Central memory CD8-positive, alpha-beta T cell (primary cell): ENCODE measurements at regions not wholly inside any gene's neighbourhood (a gene's known extent, or its start where the extent isn't known, plus 50 kb on each side); places are given as distances from the start of the nearest gene placed in this dataset.
"Not testable (repeated sequence)": the region's sequence is repeated elsewhere in the genome, so short reads cannot be mapped to it uniquely, and the experiment has no call there.

ENCODE experiments used
- ATAC-seq: fragments of 150-1000 bp; cut with Tn5 transposase; replicated peaks from 2 replicates; pipeline ENCODE4 v1.10.0; 2022; ENCODE audit warnings: mild to moderate bottlenecking, moderate FRiP score, moderate number of reproducible peaks; ENCODE audit not compliant: poor library complexity, severe bottlenecking; ENCODE audit errors: extremely low read depth
- DNase-seq, 2 donors: peaks; one replicate each; pipeline ENCODE4 v3.0.0; 2021; ENCODE audit warnings: low spot score in 2 of 2
- H3K27ac Mint-ChIP-seq: one replicate; pipeline ENCODE4 v1.8.0; 2022; ENCODE audit warnings: low read depth, mild to moderate bottlenecking, moderate library complexity, mixed read lengths
- H3K27me3 Mint-ChIP-seq: one replicate; pipeline ENCODE4 v1.8.0; 2022; ENCODE audit warnings: mixed read lengths
- H3K36me3 Mint-ChIP-seq: one replicate; pipeline ENCODE4 v1.8.0; 2022; ENCODE audit warnings: mild to moderate bottlenecking, moderate library complexity, mixed read lengths; ENCODE audit not compliant: insufficient read depth
- H3K4me1 Mint-ChIP-seq: one replicate; pipeline ENCODE4 v1.8.0; 2022; ENCODE audit warnings: mixed read lengths
- H3K4me3 Mint-ChIP-seq: one replicate; pipeline ENCODE4 v1.8.0; 2022; ENCODE audit warnings: mild to moderate bottlenecking, moderate library complexity, mixed read lengths
- H3K9me3 Mint-ChIP-seq: one replicate; pipeline ENCODE4 v1.8.0; 2022; ENCODE audit warnings: mixed read lengths

DNA sequence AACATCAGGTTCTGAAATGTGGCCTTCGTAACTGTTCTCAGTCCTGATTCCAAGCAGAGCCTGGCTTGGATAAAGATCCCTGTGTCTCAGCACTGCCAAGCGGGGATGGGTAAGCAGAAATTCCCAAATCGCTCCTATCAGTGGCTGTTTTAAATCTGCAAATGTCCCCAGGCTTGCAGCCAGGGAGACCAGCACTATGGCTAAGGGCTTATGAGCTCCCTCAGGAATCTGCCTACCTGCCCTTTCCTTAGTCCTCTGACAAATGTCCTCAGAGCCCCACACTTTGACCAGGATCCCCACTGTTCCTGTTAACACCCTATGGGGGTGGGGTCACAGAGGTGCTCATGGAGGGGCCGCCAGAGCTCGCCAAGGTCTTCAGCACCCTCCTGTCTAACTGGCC lies 1062.8 kb downstream of the UQCRFS1 start:
- Mint-ChIP-seq H3K4me3 (no peak overlapping the region), H3K27ac (no peak overlapping the region), H3K9me3 (no peaks in the 10 kb centered on the region), H3K4me1 (no peaks in the 10 kb centered on the region), H3K36me3 (no peaks in the 10 kb centered on the region), H3K27me3 (peaks cover 11% of the 10 kb centered on the region)
- no peak for ATAC-seq
- no peak for DNase-seq

GRCh38 chr19:28148554-28148953 lies 1064.4 kb downstream of the UQCRFS1 start:
- peaks cover 11% of the 10 kb centered on the region for H3K27me3 Mint-ChIP-seq
- H3K27ac Mint-ChIP-seq = no peak overlapping the region
- H3K4me1 Mint-ChIP-seq = no peaks in the 10 kb centered on the region
- H3K36me3 Mint-ChIP-seq = no peaks in the 10 kb centered on the region
- DNase-seq (no peak), ATAC-seq (no peak)
- no peak overlapping the region for H3K4me3 Mint-ChIP-seq
- no peaks in the 10 kb centered on the region for H3K9me3 Mint-ChIP-seq

- Mint-ChIP-seq H3K36me3 (no peaks in the 10 kb centered on the region), H3K4me3 (no peak overlapping the region), H3K27ac (no peak overlapping the region), H3K4me1 (no peaks in the 10 kb centered on the region), H3K27me3 (peaks cover 8% of the 10 kb centered on the region), H3K9me3 (peaks cover 7% of the 10 kb centered on the region)
- DNase-seq (no peak), ATAC-seq (no peak)
Measured at GRCh38 chr19:28142258-28142657, 1070.7 kb downstream of the UQCRFS1 start.

DNA sequence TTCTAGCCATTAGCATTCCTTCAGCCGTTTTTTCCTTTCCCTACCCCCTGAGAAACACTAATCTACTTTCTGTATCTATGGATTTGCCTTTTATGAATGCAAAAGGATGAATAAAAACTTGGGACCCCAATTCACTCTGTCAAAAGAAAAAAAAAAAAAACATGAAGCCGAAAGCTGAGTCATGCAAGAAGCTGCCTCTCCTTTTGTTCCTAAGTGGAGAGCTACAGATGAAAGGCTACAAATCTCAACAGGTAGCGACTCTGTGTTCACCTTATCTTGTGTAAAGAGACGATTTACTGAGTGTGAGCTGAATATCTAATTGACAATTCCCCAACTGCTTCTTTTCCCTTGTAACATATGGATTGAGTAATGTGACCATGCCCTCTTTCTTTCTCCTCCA lies 1072.8 kb downstream of the UQCRFS1 start:
- ATAC-seq (no peak), DNase-seq (no peak)
- Mint-ChIP-seq H3K9me3 (peaks cover 14% of the 10 kb centered on the region), H3K27me3 (no peaks in the 10 kb centered on the region), H3K27ac (no peak overlapping the region), H3K4me3 (no peak overlapping the region), H3K36me3 (no peaks in the 10 kb centered on the region), H3K4me1 (no peaks in the 10 kb centered on the region)

DNA sequence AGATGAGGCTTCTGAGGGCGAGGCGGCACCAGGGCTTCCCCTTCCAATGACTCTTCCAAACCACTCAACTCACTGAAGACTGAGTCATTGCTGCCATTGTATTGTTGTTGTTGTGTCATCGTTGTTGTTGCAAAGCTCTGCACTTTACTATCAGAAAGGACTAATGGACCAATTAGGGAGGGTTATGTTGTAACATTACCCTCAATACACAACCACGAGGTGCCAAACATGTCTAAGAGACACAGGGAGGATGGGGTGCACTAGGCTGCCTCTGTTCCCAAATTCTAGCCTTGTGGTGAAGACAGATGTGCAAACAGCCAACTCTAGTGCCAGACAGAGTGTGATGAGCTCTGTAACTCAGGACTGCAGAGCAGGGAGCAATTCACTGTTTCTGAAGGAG lies 1075.2 kb downstream of the UQCRFS1 start:
- H3K4me3 Mint-ChIP-seq = no peak overlapping the region
- no peak for DNase-seq
- H3K27me3 Mint-ChIP-seq = no peaks in the 10 kb centered on the region
- no peaks in the 10 kb centered on the region for H3K4me1 Mint-ChIP-seq
- H3K9me3 Mint-ChIP-seq = peaks cover 15% of the 10 kb centered on the region
- no peaks in the 10 kb centered on the region for H3K36me3 Mint-ChIP-seq
- ATAC-seq = no peak
- no peak overlapping the region for H3K27ac Mint-ChIP-seq

DNA sequence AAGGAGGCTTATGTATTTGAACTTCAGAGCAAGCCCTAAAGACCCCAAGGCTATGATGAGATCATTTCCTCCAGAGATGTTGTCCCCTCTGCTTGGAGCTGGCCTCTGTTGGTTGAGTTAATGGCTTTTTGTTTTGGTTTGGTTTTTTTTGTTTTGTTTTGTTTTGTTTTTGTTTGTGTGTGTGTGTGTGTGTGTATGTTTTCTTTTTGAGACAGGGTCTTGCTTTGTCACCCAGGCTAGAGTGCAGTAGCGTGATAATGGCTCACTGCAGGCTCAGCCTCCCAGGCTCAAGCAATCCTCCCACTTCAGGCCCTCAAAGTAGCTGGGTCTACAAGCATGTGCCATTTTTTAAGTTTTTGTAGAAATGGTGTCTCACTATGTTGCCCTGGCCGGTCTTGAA lies 1076.2 kb downstream of the UQCRFS1 start:
- H3K27me3 Mint-ChIP-seq = no peaks in the 10 kb centered on the region
- H3K27ac Mint-ChIP-seq = no peak overlapping the region
- no peak for ATAC-seq
- no peak for DNase-seq
- H3K4me1 Mint-ChIP-seq = no peaks in the 10 kb centered on the region
- H3K4me3 Mint-ChIP-seq = no peak overlapping the region
- H3K36me3 Mint-ChIP-seq = no peaks in the 10 kb centered on the region
- peaks cover 15% of the 10 kb centered on the region for H3K9me3 Mint-ChIP-seq

- H3K27ac Mint-ChIP-seq = no peak overlapping the region
- H3K9me3 Mint-ChIP-seq = peaks cover 11% of the 10 kb centered on the region
- DNase-seq (no peak), ATAC-seq (no peak)
- no peaks in the 10 kb centered on the region for H3K36me3 Mint-ChIP-seq
- H3K4me1 Mint-ChIP-seq = no peaks in the 10 kb centered on the region
- no peaks in the 10 kb centered on the region for H3K27me3 Mint-ChIP-seq
- no peak overlapping the region for H3K4me3 Mint-ChIP-seq
Measured at GRCh38 chr19:28135825-28136224, 1077.1 kb downstream of the UQCRFS1 start.

DNA sequence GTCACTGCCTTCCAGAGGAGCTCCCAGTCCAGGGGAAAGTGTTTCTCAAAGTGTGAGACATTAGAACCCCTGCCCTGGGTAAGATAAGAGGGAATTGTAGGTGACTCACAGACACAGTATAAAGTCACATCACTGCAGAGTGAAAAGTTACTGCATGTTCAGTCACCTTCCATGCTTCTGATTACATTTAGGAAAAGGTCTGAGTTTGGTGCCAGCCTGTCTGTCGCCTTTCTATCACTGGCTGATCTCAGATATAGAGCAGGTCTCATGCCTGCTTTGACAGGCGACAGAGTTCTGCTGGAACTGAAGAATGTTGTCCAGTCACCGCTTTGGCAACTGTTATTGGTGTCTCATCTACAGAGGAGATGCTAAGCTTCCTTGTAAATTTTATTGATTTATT lies 1078.6 kb downstream of the UQCRFS1 start:
- no peak for ATAC-seq

DNA sequence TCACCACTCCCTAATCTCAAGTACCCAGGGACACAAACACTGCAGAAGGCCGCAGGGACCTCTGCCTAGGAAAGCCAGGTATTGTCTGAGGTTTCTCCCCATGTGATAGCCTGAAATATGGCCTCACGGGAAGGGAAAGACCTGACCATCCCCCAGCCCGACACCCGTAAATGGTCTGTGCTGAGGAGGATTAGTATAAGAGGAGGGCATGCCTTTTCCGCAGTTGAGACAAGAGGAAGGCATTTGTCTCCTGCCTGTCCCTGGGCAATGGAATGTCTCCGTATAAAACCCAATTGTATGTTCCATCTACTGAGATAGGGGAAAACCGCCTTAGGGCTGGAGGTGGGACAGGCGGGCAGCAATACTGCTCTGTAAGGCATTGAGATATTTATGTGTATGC lies 1082.1 kb downstream of the UQCRFS1 start:
- not testable (repeated sequence) for H3K27ac Mint-ChIP-seq, ATAC-seq, H3K36me3 Mint-ChIP-seq

More for the DNA sequence above, 1078.6 kb downstream of the UQCRFS1 start:
- Mint-ChIP-seq H3K4me3 (no peak overlapping the region), H3K27me3 (no peaks in the 10 kb centered on the region), H3K4me1 (no peaks in the 10 kb centered on the region), H3K9me3 (peaks cover 8% of the 10 kb centered on the region), H3K27ac (no peak overlapping the region), H3K36me3 (no peaks in the 10 kb centered on the region)
- DNase-seq = no peak

DNA sequence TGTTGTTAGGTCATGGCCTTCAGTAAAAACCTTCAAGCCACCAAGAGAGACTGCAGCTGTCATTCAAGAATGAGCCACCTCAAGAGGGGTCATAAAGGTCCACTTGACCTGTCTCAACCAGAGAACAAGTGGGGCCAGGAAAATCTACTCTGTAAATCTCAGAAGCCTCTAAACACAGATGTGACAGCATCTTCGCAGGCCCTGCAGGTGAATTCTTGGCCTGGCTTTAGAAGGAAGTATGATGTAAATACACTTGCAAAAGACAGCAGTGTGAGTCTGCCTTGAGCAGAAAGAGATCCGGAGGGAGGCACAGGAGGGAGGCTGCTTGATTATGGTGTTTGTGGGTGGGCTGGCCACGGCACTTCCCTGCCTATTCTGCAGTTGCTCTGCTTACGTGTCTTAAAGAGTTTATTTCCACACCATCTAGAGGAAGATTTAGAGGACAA lies 1082.9 kb downstream of the UQCRFS1 start:
- Mint-ChIP-seq H3K27me3 (no peaks in the 10 kb centered on the region), H3K4me3 (no peak overlapping the region), H3K9me3 (no peaks in the 10 kb centered on the region), H3K27ac (no peak overlapping the region), H3K36me3 (no peaks in the 10 kb centered on the region), H3K4me1 (no peaks in the 10 kb centered on the region)
- ATAC-seq (no peak), DNase-seq (no peak)

More for the DNA sequence above, 1082.1 kb downstream of the UQCRFS1 start:
- not testable (repeated sequence) for DNase-seq, H3K9me3 Mint-ChIP-seq, H3K4me3 Mint-ChIP-seq, H3K4me1 Mint-ChIP-seq, H3K27me3 Mint-ChIP-seq

- Mint-ChIP-seq H3K4me1 (peaks cover 5% of the 10 kb centered on the region), H3K36me3 (no peaks in the 10 kb centered on the region), H3K27me3 (no peaks in the 10 kb centered on the region), H3K27ac (no peak overlapping the region), H3K9me3 (peaks cover 5% of the 10 kb centered on the region), H3K4me3 (no peak overlapping the region)
- DNase-seq (no peak), ATAC-seq (no peak)
Measured at GRCh38 chr19:28128341-28128740, 1084.6 kb downstream of the UQCRFS1 start.

DNA sequence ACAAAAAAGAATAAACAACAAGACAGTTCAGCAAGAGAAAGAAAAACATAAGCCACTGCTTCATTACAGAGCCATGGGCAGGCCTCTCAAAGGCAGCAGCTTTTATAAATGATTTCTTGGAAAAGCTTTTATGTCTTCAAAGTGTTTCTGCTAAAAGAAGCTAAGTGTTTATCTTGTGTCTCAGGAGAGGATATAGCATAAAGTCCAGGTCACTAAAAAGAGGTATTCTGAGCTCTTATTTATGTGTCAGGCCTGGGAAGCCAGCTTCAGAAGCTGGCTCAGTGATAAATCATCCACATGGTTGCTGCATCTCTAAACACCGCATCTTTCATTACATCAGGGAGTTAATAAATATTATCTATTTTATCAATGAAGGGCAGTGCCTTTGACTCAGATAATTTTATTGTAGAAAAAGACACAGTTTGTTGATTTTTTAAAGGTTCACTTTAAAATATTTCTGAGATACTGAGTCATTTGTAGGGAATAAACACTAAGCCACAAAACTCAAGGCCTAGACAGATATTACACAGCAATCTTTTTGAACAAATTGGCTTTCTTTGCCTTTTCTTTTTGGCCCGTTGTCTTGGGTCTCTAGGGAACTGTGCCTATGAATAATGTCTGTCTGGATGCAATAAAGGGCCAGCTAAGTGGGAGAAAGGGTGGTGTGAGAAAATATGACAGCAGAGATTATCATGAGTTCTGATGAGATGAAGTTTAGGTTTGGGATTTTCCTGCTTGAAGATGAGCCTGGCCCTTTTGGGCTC lies 1086.6 kb downstream of the UQCRFS1 start:
- no peaks in the 10 kb centered on the region for H3K36me3 Mint-ChIP-seq
- H3K4me3 Mint-ChIP-seq = no peak overlapping the region
- H3K4me1 Mint-ChIP-seq = peaks cover 5% of the 10 kb centered on the region
- H3K27ac Mint-ChIP-seq = no peak overlapping the region
- H3K9me3 Mint-ChIP-seq = peaks cover 5% of the 10 kb centered on the region
- no peaks in the 10 kb centered on the region for H3K27me3 Mint-ChIP-seq
- no peak for ATAC-seq
- DNase-seq = no peak

DNA sequence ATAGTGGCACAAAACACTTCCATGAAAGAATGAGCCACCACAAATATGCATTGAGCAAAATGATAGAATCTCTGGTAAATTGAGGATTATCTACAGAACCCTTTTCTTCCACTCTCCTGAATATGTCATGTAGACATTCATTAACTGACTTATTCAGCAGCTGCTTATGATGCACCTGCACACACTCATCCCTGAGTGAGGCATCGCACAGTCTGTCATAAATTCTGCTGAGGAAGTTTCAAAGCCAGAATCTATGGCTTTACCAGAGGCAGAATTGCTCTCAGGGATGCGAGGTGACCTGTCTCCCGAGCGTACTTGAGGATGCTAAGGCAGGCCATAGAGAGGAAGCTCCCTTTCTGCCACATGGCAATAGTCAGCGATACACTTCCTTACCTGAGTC lies 1090.2 kb downstream of the UQCRFS1 start:
- DNase-seq = no peak
- Mint-ChIP-seq H3K4me1 (peaks cover 5% of the 10 kb centered on the region), H3K36me3 (no peaks in the 10 kb centered on the region), H3K4me3 (no peak overlapping the region), H3K27me3 (no peaks in the 10 kb centered on the region), H3K9me3 (peaks cover 5% of the 10 kb centered on the region), H3K27ac (no peak overlapping the region)
- ATAC-seq = no peak
